ENCODE measurements at regions not wholly inside any gene's neighbourhood (a gene's known extent, or its start where the extent isn't known, plus 50 kb on each side); places are given as distances from the start of the nearest gene placed in this dataset.

DNA sequence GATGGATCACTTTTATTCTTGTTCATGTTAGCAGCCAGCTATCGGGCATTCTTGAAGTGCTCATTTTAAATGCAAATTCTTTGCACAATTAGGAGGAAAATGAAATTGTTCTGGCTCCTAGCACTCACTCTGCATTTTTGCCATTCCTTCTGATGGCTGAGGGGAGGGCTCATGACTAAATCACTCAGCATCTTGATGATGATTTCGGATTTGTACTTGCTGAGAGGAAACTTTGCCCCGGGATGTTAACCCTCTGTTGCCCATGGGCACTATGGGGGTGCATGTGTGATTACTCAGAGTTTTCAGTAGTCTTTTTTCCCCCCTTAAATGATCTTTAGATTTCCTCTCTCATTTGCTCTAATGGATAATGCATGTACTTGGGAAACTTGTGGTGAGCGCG is 299.6 kb upstream of the C2CD4B start:
- DNase-seq (ENCODE audit: low read depth in 1 of 2, low spot score in 1 of 2) = no peak

DNA sequence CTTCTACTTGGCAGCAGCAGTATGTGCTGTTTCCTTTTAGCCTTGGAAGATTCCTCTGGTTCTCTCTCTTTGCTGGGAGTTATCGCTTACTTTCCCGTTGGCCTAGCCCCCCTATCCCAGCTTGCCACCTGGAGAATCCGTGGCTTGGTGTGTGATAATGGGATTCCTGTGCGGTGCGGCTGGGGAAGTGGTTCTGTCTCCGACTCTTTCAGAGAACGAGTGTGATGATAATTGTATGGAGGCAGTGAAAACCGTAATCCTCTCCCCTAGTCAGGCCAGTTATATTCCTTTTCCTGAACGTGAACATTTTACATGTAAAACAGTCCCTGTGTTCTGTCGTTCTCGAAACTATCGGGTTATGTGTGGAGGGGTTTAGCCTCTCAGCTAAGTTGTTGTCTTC is 300.1 kb upstream of the C2CD4B start:
- DNase-seq (ENCODE audit: low read depth in 1 of 2, low spot score in 1 of 2) = no peak

DNA sequence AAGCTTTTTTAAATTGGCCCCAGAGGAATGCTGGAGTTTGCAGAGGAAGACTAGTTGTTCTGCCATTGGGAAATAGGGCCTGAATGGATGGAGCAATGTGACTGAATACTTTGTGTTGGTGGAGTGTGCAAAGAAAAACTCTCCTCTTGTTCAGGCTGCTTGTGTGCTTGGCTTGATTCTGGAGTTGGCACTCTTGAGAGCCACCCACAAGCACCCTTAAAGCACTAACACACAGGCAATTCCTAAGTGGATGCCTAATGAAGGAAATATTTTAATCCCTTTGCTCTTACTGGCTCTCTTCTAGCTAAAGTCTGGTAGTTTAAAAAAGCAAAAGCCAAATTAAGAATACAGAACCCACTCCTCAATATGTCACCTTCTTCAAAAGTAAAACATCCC is 304.4 kb upstream of the C2CD4B start:
- no peak for DNase-seq (ENCODE audit: low read depth in 1 of 2, low spot score in 1 of 2)

DNA sequence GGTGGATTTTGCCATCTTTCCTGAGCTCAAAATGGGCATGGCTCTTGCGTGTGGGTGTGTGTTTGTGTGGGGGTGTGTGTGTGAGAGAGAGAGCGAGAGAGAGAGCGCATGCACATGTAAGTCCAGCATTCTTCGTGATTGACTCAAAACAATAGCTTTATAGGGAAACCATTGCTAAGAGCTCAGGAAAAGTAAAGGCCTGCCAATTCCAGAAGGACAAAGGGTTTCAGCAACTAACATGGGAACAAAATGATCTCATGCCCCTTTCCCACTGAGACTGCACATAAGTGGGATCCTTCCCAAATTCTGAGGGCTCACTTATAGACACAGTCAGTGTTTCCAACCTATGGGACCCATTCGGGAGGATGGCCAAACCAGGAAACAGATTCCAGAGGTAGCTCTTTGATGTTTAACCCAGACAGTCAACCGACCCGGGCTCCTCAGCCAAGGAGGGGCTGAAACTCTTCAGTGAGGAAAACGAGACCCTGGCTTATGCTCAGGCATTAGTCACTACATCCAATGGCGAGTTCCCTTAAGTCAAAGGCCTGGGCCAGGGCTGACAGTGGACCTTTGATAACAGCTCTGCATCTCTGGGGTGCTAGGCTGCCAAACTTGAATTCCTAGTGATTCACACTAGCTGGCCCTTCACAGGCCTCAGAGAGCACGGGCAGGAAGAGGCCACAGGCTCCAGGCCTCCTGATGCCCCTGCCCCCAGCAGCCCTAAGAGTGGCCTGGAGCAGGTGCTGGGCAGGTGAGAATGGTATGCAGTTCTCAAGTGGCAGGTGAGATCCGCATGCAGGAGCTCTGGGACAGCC is 305.0 kb upstream of the C2CD4B start:
- DNase-seq (ENCODE audit: low read depth in 1 of 2, low spot score in 1 of 2) = no peak

DNA sequence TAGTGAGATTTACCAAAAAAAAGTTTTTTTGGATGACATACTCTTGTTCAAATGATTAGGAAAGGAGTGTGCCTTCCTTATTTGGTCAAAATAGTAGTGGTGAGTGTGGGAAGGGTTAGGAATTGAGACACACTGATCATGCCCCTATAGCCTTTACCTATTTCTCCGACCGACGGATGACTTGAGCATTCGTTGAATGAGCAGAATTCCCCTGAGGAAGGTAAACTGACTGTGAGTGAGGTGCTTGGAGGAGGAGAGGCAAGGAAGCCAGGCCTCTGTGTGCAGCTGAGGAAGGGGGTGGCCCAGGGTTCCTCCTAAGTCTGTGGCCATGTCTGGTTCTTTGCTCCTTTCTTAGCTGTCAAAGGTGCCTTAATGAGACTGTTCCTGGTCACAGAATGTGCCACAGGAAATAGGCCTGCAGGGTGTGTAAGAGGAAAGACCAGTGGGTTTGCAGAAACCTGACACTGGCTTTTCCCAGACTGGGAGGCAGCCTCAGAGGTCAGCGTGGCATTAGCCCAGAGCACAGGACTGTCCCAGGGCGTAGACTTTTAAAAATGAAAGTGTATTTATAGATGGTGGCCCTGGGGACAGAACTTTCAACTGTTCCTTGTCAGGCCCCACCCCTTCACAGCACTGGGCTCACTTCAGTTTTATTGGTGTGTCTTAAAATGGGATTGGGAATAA is 307.7 kb upstream of the C2CD4B start:
- DNase-seq (ENCODE audit: low read depth in 1 of 2, low spot score in 1 of 2) = no peak

DNA sequence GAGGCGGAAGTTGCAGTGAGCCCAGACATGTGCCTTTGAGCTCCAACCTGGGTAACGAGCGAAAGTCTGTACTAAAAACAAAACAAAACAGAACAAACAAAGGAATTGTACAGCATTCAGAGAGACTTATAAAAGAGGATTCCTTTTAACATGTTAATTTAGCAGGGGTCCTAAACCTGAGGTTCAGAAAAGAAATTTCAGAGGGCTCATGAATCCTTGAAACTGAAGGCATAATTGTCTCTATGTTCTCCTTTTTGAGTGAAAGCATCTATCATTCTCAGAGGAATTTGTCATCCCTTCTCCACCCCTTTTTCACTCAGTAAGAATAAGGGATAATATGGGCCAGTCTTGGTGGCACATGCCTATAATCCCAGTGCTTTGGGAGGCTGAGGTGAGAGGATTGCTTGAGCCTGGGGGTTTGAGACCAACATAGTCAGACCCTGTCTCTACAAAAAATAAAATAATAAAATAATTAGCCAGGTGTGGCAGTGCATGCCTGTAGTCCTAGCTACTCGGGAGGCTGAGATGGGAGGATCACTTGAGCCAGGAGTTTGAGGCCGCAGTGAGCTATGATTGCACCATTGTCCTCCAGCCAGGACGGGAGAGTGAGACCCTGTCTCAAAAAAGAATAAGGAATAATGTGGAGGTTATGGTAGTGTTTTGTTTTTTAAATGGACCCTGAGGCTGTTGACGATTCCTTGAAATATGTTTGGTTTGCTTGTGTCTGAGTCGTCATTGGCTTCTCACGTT is 309.1 kb upstream of the C2CD4B start:
- no peak for DNase-seq (ENCODE audit: low read depth in 1 of 2, low spot score in 1 of 2)

DNA sequence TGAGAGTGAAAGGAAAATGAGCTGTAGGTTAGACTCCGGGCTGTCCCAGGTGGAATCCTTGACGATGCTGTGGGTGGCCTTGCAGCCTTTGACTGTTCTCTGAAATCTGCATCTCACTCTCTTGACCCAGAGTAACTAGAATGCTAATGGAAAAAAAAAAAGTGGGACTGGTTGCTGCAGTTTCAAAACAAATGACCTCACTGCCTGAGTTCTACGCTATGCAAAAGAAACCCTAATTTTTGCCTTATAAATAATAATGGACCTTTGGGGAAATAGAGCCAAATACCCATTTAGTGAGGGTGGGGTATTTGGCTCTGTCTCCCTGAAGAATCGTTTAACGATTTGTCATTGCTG is 309.7 kb upstream of the C2CD4B start:
- no peak for DNase-seq (ENCODE audit: low read depth in 1 of 2, low spot score in 1 of 2)

DNA sequence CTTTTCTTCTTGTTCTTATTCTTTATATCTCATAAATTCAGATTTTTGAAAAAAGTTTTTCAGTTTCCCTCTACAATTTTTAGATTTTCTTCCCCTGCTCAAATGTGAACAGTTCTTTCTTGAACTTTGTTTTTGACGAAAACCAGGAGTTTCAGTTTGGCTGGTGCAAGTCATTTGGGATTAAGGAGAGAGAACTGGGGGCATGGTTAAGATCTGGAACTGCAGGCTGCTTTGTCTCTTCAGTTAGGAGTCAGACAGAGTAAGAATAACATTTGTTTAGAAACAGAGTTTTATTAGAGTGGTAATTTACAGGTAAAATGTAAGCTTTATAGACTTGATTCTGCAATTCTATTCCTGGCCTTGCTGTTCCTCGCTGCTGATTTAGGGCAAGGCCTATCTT is 310.5 kb upstream of the C2CD4B start:
- no peak for DNase-seq (ENCODE audit: low read depth in 1 of 2, low spot score in 1 of 2)

DNA sequence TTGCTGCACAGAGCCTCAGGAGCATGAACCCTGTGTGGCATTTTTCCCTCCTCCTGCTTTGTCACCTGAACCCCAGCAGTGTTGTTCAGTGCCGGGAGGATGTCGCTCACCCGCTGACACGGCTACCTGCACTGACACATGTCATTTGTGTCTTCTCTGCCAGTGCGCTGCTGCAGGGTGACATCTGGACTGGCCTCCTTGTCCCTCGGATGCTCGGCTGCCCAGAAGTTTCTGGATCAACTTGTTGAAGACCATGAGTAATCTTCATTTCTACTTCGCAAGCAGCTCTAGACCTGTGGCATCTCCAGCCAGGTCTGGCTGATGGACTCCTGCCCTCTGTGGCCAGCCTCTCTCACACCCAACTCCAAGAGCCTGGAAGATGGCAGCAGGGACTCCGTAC is 311.1 kb upstream of the C2CD4B start:
- DNase-seq (ENCODE audit: low read depth in 1 of 2, low spot score in 1 of 2) = no peak

DNA sequence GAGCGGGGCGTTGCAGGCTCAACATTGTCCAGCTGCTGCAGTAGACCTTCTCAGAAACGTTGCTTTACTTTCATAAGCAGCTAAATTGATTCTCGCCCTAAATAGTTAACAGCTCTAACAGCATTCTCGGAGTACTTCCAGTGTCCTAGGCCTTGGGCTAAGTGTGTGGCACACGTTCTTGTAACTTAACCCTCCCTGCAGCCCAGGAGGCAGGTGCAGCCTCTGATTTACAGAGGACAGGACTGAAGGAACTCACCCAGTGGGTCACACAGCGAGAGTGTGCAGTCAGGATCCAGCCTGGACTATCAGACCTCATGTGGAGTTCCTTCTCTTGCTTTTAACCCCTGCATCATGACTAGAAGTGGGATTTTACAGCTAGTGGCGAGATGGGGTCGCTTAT is 312.8 kb upstream of the C2CD4B start:
- no peak for DNase-seq (ENCODE audit: low read depth in 1 of 2, low spot score in 1 of 2)

DNA sequence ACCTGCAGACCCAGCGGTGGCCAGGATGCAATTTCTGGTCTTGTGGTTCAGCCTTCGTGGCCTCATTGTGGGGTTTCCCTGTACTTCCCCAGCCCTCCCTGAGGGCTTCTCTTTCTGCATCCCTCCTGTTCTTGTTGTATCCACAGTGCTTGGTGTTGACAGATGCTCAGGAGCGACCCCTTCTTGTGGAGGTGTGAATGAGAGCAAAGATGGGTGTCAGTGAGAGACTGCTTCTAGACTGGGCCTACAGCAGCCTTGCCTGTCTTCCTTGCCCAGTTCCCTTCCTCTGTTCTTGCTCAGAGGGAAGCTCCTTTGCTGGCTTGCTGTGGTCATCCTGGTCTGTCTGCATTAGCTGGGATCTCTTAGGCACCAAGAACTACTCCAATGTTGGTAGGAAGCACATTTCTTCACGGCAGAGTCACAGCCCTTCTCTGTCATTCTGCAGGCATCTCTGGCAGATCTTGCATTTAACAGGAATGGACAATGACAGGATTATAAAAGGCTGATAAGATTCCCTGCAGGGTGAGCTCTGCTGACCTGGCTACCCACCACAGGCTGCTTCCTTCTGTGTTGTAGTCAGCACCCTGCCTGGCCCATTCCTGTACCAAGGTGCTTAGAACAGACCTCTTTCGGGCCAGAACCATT is 317.8 kb upstream of the C2CD4B start:
- DNase-seq (ENCODE audit: low read depth in 1 of 2, low spot score in 1 of 2) = no peak

DNA sequence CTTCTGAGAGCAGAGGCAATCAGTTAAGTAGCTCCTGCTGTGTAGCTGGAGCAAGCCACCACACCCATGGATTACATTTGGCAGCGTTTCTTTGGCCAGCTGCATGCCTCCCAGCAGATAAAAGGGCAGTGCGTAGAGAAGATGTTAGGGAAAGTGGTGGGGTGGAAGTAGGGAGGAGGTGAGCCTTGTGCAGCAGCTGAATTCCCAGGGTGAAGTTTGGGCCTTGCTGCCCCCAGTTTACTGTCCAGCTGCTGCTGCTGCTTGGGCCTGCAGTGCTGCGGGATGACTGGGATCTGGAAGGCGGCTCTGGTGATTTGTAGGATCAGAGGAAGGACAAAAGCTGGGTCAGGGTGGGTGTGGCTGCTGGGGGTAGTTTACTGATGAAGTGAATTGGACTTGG is 318.7 kb upstream of the C2CD4B start:
- DNase-seq (ENCODE audit: low read depth in 1 of 2, low spot score in 1 of 2) = no peak

DNA sequence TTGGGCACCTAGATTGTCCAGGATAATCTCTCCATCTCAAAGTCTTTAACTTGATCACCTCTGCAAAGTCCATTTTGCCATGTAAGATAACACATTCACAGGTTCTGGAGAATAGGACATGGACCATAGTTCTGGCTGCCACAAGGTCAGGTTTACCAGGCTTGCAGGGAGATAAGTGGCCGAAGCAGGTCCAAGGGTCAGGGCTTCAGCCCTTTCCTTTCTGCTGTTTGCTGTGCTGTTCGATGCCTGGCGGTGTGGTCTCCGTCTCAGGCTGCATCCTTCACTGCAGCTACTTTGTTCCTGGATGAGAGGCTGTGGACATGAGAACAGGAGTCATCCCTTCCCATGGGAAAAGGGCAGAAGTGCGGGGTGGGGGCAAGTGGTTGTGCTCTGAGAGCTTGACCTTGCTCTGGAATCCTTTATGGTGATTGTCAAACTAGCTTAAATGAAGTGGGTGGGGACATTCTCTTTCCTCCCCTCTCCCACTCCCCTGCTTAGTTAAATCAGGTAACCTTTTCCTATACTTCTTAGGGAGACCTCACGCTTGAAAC is 320.2 kb upstream of the C2CD4B start:
- DNase-seq (ENCODE audit: low read depth in 1 of 2, low spot score in 1 of 2) = no peak

DNA sequence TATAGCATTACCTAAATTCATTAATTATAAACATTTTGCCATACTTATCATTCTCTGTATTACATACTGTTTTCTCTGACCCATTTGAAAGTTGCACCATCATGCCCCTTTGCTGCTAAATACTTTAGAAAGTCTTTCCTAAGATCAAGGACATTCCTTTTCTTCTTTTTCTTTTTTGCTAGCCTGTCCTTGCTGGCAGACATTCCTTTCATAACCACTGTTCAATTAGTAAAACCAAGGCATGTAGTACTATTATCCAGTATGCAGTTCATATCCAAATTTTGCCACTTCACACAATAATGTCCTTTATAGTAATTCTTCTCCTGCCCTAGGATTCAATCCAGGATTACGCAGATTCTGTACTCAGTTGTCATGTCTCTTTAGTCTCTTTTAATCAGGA is 321.0 kb upstream of the C2CD4B start:
- no peak for DNase-seq (ENCODE audit: low read depth in 1 of 2, low spot score in 1 of 2)

DNA sequence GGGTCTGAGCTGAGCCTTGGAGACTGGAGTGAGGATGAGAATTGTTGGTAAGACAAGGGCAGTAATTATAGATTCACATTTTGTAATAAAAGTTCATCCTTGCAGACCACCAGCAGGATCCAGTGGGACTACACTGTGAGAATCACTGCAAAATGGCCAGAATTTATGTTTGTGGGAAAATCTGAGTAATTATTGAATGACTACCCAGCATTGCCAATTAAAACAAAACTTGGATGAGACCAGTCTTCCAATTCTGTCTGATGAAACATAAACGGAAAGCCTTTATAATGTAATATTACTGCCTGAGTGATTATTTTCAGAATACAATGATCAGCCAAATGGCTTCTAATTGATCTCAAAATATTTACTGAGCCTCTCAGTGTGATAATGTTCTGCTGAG is 323.3 kb upstream of the C2CD4B start:
- DNase-seq (ENCODE audit: low read depth in 1 of 2, low spot score in 1 of 2) = no peak

DNA sequence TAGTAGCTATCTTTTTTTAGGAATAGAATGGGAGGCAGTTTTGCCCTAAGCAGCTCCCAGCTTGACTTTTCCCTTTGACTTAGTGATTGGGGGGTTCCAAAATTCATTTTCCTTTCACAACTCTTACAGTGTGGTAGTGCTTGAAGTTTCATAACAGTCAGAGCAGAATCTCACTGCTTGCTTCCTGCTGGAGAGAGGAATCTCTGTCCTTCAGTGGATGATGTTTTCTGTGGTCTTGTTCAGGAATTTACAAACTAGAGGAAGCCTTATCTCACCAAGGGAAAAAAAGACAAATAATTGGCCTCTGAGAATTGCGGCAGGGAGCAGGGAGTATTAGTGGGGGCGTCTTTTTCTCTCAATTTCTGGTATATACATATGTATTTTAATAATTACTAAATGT is 326.6 kb upstream of the C2CD4B start:
- DNase-seq (ENCODE audit: low read depth in 1 of 2, low spot score in 1 of 2) = no peak

DNA sequence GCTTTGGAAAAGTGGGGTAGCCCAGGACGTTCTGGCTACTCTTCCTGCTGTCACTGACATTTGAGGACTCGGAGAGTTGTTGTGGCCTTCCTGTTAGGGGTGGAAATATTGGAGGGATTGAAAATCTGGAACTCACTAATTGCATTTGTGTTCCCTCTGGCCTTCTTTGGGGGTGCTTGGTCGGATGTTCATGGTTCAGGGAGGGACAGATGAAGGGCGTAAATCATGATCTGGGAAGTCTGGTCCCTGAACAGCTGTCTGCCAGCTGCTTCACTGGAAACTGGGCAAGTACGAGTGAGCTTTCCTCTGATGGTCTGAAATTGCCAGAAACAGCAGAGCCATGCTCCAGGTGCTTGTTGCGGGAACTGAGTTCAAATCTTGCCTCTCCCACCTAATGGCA is 327.8 kb upstream of the C2CD4B start:
- no peak for DNase-seq (ENCODE audit: low read depth in 1 of 2, low spot score in 1 of 2)

DNA sequence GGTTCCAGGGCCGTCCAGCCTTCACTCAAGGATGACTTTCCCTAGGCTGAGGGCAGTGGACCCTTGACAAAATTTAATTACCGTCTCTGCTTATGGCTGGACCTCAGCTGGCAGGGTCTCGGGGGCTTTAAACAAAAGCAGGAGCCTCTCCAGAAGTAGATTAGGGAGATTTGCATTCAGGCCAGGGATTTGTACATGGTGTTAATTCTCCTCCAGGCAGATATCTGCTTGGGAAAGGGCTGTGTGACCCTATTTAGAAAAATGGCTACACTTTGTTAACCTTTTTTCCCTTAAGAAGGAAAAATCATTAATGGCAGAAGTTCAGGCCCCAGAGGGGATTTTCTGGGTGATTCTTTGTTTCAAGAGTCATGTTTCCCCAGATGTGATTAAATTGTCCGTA is 329.1 kb upstream of the C2CD4B start:
- DNase-seq (ENCODE audit: low read depth in 1 of 2, low spot score in 1 of 2) = no peak

DNA sequence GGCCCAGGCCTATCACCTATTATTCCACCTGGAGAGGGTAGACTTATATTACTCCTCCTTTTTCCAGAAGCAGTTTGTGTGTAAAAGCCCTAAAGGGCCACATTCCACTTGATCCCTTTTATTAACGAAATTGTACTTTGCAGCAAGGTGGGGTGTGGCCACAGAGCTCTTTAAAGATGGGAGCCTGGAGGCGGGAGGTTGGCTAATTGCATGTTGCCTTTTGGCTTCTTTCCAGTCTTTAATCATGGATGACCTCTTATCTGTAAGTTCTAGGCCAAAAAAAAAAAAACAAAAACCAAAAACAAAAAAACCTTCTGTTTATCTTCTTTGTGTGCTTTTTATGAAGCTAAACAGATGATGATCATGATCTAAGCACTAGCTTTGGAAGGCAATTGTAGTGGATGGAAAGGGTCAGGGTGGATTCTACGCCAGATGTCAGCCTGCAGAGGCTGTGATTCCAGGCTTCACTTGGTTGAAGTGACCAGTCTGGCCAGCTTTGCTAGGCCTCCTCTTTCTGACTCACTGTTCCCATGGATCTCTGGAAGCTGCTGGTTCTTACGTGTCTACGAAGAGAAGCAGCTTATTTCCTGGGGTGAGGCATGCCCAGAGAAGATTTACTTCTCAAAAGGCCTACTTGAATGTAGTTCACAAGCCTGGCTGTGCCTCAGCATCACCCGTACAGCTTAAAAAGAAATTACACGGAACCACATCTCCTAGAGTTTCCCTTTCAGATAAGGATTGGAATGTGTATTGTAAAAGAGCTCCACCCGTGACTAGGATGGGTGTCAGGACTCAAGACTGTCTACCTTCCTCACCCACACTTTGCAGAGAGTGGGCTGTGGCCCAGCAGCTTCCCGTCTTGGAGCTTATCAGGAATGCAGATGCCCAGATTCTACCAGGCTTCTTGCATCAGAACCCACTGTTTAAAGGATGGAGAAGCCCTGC is 330.9 kb upstream of the C2CD4B start:
- no peak for DNase-seq (ENCODE audit: low read depth in 1 of 2, low spot score in 1 of 2)

DNA sequence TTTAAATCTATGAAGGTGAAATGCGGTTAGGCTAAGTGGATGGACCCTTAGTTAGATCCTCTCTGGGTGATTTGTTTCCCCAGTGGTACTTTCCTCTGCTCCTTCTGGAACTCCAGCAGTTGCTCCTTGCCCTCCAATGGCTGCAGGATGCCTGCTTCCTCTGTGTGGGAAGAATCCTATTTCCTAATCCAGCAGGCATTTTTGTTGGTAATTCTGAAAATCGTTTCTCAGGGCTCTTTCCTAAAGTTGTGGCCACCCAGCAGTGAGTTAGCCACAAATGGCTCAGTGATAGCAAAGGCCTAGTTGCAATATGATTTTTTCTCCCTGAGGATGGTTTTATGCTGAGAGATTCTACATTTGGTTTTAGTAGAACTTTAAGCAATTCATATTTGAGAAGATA is 332.3 kb upstream of the C2CD4B start:
- no peak for DNase-seq (ENCODE audit: low read depth in 1 of 2, low spot score in 1 of 2)
